HG03045 (cell line): ENCODE measurements at regions not wholly inside any gene's neighbourhood (a gene's known extent, or its start where the extent isn't known, plus 50 kb on each side); places are given as distances from the start of the nearest gene placed in this dataset.

ENCODE experiments used
- ATAC-seq: cut with Tn5 transposase; IDR thresholded peaks from one replicate; pipeline ENCODE4 v1.9.1; 2021; ENCODE audit warnings: mild to moderate bottlenecking, moderate library complexity; ENCODE audit not compliant: unreplicated experiment

DNA sequence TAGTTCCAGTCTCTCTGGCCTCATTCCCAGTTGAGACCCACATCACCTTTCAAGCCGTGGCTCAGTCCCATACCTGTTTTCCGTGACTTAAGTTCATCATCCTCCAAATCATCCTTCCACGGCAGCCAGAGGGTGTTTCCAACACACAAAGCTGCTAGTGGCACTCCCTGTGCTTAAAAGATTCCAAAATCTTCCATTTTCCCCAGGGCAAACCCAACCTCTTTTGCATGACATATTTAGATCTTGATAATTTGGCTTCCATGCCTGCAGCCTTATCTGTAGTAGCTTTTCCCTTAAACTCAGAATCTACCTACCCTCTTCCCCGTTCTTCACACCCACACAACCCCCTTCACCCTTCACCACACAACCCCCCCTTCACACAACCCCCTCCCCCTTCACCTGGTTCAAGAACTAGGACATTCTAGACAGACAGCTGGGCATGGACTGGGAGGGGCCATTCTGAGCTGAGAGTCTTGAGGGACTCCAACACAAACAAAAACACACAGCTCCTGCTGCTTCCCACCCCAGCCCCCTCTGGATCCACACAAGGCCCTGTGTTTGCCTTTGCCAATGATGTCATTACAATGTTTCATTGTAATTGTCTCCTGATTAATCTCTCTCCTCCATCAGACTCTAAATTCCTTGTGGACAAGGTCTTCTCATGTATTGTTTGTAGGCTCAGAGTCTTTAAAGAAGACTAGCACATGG is 268.2 kb downstream of the SH3GL2 start:
- ATAC-seq: no peak

DNA sequence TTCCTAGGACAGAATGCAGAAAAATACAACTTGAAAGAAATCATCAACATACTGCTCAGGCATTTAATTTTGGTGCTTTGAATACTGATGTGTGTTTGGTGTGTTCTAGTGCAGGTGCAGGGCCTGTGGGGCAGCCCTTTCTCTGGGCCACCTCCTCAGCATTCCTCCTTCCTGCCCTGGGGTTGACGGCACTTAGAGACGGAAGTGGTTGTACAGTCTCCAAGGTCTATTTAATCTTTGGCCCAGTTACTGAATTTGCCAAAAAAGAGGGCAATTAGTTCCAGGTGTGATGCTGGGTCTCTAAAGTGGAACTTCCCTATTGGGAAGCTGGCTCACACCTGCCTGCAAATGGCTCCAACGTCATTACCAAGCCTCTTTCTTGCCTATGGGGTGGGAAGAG is 269.0 kb downstream of the SH3GL2 start:
- ATAC-seq: no peak

- no peak for ATAC-seq
These were observed 273.2 kb downstream of the SH3GL2 start for GRCh38 chr9:17852108-17852507.

DNA sequence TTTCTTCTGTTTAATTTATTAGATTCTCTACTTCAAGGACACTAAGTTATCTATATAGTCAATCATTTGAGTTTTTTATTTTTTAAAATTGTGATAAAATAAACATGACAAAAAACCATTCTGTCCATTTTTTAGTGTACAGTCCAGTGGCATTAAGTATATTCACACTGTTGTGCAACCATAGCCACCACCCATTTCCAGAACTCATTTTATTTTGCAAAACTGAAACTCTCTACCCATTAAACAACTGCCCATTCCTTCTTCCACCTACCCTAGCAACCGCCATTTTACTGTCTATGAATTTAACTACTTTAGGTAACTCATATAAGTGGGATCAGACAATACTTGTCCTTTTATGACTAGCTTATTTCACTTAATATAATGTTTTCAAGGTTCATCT is 275.6 kb downstream of the SH3GL2 start:
- ATAC-seq: no peak

DNA sequence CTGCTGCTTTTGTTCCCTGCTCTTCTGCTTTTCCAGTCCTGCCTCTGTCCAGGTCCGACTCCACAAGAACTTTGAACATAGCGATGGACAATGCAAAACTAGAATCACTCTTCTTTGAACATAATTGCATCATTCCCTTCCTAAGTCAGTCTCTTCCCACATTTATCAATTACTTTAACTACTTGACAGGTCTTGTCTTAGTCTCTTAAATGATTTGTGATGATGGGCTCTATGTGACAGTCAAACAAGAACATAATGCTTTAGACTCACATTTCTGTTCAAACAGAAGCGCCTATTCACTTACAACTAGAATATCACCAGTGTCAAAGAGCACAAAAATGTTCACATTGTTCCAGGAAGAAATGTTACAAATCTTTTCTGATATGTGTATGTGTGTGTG is 278.1 kb downstream of the SH3GL2 start:
- ATAC-seq: no peak

- no peak for ATAC-seq
These were observed 280.4 kb downstream of the SH3GL2 start for GRCh38 chr9:17859228-17859627.

GRCh38 chr9:17859987-17860386 is 281.1 kb downstream of the SH3GL2 start:
- ATAC-seq: no peak

GRCh38 chr9:17862101-17862500 is 283.2 kb downstream of the SH3GL2 start:
- ATAC-seq: no peak

- no peak for ATAC-seq
These were observed 283.8 kb downstream of the SH3GL2 start for GRCh38 chr9:17862629-17863028.

DNA sequence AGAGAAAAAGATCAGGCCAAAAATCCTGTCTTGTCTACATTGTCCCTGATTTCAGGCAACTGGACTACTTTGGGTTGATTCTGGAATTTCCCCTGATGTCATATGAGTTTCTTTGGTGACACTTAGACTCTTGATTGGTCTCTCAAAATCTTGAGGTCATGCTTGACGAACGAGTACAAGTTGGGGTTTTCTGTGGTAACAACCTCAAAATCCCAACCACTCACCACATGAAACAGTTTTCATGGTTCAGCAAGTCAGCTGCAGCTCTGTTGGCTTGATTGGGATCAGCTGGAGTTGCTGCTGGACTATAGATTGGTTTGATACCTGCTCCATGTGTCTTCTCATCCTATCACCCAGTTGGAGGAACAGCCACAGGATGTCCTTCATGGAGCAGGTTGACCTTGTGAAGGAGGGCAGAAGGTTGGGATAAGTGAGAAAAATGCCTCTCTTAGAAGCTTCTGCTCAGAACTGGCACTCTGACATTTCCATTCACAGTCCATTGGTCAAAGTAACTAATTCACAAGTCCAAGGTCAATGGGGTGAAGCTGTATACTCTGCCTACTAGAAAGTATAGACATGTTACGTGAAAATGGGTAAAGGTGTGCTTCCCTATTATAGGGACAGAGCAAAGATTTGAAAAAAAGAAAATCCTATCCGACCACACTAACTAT is 284.5 kb downstream of the SH3GL2 start:
- peak; percentile 90 for ATAC-seq

DNA sequence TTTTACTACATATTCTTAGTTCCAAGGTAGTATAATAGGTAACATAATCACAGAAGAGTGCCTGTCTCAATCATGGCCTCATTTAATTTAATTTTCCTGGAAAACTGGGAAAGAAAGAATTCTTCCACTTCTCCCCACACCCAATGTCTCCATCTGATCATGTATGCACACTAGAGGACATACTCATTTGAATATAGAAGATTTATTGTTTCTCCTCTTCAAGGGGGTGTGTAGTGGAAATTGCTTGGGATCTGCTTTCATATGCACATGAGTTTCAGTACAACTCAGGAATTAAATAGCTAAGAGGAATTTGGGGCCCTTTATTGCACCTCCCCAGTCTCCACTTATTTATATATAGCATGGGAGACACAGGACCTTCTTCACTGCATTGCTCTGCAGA is 285.1 kb downstream of the SH3GL2 start:
- no peak for ATAC-seq

DNA sequence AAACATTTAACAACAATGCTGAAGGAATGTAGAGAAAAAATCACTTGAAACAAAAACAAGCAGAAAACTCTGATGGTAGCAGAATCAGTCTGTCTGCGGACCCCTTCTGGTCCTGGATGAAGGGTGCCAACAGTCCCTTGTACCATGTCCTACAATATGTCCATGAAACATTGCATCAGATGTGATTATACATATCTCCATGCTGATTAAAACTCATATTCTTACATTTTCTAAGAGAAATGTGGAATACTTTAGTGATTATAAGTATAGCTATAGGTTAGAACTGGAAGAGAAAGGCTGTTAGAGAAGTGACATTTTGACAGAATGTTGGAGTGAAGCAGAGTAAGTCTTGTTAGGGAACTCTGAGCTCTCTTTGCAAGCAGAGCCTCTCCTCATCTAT is 286.1 kb downstream of the SH3GL2 start:
- no peak for ATAC-seq

DNA sequence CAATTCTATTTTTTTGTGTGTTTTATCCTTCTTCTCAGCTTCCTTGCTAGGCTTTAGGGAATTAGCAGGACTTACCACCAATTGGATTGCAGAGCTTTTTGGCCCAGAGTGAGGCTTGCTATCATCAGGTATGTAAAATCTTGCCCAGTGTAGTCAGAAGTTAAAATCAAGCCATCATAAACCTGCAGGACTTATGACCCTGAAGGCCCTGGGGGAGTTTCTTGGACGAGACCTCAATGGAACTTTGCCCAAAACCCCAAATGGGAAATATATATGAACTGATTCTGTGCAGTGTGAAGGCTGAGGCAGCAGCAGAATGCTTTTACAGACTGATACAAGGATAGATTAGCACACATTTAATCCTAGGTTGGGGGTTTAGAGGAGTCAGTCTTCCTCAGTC is 287.0 kb downstream of the SH3GL2 start:
- no peak for ATAC-seq

DNA sequence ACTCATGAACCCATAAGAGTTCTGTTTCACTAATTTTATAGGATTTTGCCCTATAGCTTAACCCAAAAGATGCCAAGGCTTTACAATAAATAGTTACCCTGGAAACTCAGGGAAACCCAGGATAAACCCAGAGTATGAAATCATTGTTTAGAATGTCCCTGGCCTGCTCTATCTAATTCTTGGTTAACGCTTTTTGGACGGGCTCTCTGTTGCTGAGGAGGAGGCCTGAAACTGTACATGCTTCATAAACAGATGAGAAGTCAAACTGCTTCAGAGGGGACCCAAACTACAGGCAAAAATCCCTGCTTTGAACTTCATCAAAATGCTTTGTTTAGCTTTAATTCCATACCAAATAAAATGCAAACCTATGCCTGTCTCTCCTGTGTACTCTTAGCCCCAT is 291.9 kb downstream of the SH3GL2 start:
- ATAC-seq: no peak

DNA sequence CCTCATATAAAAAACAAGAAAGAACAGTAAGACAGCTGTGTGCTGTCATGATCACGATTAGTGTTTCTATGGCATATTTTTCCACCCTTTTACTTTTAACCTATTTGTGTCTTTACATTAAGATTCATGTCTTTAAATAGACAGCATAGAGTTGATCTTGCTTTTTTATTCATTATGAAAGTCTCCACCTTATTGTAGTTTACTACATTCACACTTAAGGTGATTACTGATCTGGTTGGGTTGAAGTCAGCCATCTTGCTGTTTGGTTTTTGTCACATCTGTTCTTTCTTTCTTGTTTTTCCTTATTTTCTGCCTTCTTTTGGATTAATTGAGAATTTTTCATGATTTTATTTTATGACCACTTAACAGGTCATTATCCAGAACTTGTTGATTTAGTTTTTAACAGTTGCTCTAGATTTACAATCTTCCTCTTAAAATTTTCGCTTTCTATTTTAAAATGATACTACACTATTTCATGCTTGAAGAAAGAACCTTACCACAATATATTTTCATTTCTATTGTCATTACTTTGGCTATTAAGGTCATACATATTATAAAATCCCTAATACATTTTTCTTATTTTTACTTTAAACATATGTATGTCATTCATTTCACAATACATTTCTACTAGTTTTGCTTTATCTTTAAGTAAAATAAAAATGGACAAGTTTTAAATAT is 292.5 kb downstream of the SH3GL2 start:
- ATAC-seq: no peak

DNA sequence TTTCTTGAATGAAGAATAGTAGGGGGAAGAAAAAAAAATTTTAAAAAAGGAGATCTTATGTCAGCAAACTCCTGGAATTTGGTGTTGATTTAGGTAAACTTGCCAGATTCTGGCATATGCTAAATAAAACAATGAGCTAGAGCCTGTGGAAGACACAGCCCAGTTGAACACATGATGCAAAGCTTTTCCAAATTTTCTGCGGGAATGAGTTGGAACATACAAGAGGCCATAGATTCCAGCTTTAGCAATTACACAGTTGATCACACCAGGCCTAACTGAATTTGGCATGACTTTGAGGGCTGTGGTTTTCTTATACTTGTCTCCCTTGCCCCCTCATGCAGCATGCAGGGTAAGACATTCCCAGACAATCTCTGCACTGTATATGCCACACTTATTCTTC is 297.0 kb downstream of the SH3GL2 start:
- no peak for ATAC-seq

GRCh38 chr9:17876687-17877086 is 297.8 kb downstream of the SH3GL2 start:
- no peak for ATAC-seq

- ATAC-seq: no peak
These were observed 300.0 kb downstream of the SH3GL2 start for GRCh38 chr9:17878810-17879370.

DNA sequence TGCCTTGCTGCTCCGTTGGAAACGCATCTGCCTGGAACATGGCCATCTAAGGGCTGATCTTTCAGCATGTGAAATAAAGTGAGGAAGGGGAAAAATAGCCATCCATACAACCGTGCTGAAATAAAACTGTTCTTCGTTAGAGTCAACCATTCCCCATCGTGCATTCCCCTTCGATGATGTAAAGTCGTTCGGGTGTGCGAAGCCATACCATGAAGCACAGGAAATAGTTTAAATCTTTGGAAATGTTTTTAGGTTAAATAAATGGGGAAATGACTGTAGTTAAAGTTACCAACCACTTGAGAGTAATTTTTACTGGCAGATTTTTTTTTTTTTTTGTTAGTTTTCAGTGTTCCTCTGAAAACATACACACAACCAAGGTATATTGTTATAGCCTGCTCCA is 302.5 kb downstream of the SH3GL2 start:
- no peak for ATAC-seq

- no peak for ATAC-seq
These were observed 304.1 kb downstream of the SH3GL2 start for GRCh38 chr9:17882688-17883594.

- no peak for ATAC-seq
These were observed 309.2 kb downstream of the SH3GL2 start for GRCh38 chr9:17888066-17888465.
